Thymus (tissue), 11 donors: ENCODE measurements at regions not wholly inside any gene's neighbourhood (a gene's known extent, or its start where the extent isn't known, plus 50 kb on each side); places are given as distances from the start of the nearest gene placed in this dataset.

Experiments used
- DNase-seq, 9 donors: peaks; one replicate each; pipeline ENCODE4 v3.0.0-alpha.2; 2013; ENCODE audit warnings: low spot score in 9 of 9, low read depth in 6 of 9, missing footprints in 1 of 9
- H3K27ac ChIP-seq, 2 donors: one replicate each; pipeline ENCODE4 v1.5.1; 2013; ENCODE audit warnings: control low read depth in 1 of 2, low read depth in 1 of 2, low read length in 1 of 2, mild to moderate bottlenecking in 1 of 2, moderate library complexity in 1 of 2
- H3K27me3 ChIP-seq, 2 donors: one replicate each; pipeline ENCODE4 v1.5.1; 2013; ENCODE audit warnings: low read length in 1 of 2; ENCODE audit not compliant: control insufficient read depth in 2 of 2, insufficient read depth in 1 of 2
- H3K36me3 ChIP-seq, 2 donors: one replicate each; pipeline ENCODE4 v1.5.1; 2013; ENCODE audit warnings: low read length in 1 of 2, mild to moderate bottlenecking in 1 of 2, moderate library complexity in 1 of 2; ENCODE audit not compliant: control insufficient read depth in 2 of 2, insufficient read depth in 2 of 2
- H3K4me1 ChIP-seq, 2 donors: one replicate each; pipeline ENCODE4 v1.5.1; 2013; ENCODE audit warnings: low read length in 2 of 2; ENCODE audit not compliant: control insufficient read depth in 2 of 2, insufficient read depth in 2 of 2
- H3K4me3 ChIP-seq, 2 donors: one replicate each; pipeline ENCODE4 v1.5.1; 2013; ENCODE audit warnings: low read length in 2 of 2, control low read depth in 1 of 2, mild to moderate bottlenecking in 1 of 2
- H3K9me3 ChIP-seq, 2 donors: one replicate each; pipeline ENCODE4 v1.5.1; 2013; ENCODE audit warnings: low read length in 1 of 2, mild to moderate bottlenecking in 1 of 2; ENCODE audit not compliant: control insufficient read depth in 2 of 2, insufficient read depth in 1 of 2
- WGBS: extraction: QIAGEN DNeasy Blood & Tissue Kit; methylation state at CpG from one replicate; pipeline ENCODE4 v1.1.7; 2013; 5-methylcytosine and 5-hydroxymethylcytosine counted together
- donor health status: healthy.

- no peak overlapping the region for H3K27ac ChIP-seq
- no peak for DNase-seq
- H3K4me3 ChIP-seq = no peak overlapping the region
- WGBS = 81% methylated on average over 1 of the region's 1 CpG
- H3K36me3 ChIP-seq = no peaks in the 10 kb centered on the region
- no peaks in the 10 kb centered on the region for H3K4me1 ChIP-seq
- H3K9me3 ChIP-seq = no peaks in the 10 kb centered on the region
- no peaks in the 10 kb centered on the region for H3K27me3 ChIP-seq
These were observed 103.8 kb upstream of the HPF1 start for GRCh38 chr4:169861593-169861992.

DNA sequence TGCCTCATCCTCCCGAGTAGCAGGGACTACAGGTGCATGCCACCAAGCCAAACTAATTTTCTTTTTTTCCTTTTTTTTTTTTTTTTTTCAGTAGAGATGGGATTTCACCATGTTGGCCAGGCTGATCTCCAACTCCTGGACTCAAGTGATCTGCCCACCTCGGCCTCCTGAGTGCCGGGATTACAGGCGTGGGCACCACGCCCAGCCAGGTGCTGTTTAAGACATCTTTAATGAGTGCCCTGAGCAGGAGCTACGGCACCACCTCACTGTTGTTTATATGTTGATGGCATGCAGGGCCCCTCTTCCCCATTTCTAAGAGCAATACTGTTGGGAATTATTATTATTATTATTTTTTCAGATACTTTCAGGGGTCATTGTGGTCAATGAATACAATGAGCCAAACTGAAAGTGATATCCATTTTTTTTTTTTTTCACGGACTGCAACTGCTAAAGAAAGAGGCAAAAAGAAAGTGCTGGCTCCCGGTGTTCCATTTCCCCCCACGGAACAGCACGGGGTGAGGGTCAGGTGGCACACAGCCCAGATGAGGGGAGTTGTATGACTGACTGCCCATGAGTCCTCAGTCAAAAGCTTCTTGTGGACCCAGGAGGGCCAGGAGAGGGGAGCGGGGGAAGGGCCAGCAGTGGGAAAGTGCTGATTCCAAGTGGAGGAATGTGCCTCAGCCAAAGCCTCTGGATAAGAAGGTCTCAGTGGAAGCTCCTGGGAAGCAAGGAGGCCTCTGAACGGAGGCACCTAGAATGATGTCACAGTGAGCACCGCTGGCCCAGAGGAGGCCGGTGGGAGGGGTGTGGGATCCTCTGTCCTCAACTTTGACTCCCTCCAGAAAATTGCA lies 101.8 kb upstream of the HPF1 start:
- no peaks in the 10 kb centered on the region for H3K9me3 ChIP-seq
- DNase-seq = no peak
- no peaks in the 10 kb centered on the region for H3K27me3 ChIP-seq
- no peaks in the 10 kb centered on the region for H3K36me3 ChIP-seq
- H3K4me3 ChIP-seq = no peak overlapping the region
- no peak overlapping the region for H3K27ac ChIP-seq
- H3K4me1 ChIP-seq = no peaks in the 10 kb centered on the region
- 95% methylated on average over 14 of the region's 14 CpGs for WGBS

GRCh38 chr4:169854090-169854489 lies 96.3 kb upstream of the HPF1 start:
- no peak for DNase-seq
- no peaks in the 10 kb centered on the region for H3K27me3 ChIP-seq
- H3K4me3 ChIP-seq = no peak overlapping the region
- H3K9me3 ChIP-seq = no peaks in the 10 kb centered on the region
- H3K4me1 ChIP-seq = no peaks in the 10 kb centered on the region
- no peaks in the 10 kb centered on the region for H3K36me3 ChIP-seq
- WGBS = 57% methylated on average over 3 of the region's 3 CpGs
- H3K27ac ChIP-seq = no peak overlapping the region

- Histone ChIP-seq H3K36me3 (no peaks in the 10 kb centered on the region), H3K9me3 (no peaks in the 10 kb centered on the region), H3K4me1 (no peaks in the 10 kb centered on the region), H3K4me3 (no peak overlapping the region), H3K27me3 (no peaks in the 10 kb centered on the region), H3K27ac (no peak overlapping the region)
- no peak for DNase-seq
These were observed 94.7 kb upstream of the HPF1 start for GRCh38 chr4:169852481-169852880.

DNA sequence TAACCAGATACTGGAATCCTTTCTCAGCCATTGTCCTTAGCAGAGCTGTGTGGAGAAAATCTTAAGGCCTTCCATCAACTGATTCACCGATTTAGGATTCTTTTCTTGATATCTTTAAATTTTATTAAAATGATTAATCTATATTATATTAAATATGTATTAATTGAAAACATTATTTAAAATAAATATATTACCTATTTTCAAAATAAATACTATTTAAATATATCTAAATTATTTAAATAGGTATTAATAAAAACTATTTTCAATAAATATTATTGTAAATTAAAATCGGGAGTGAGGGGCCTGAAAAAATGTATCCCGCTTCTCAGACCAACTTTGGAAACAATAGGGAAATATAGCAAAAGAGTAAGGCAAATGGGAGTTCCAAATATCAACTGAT lies 94.0 kb upstream of the HPF1 start:
- Histone ChIP-seq H3K36me3 (no peaks in the 10 kb centered on the region), H3K9me3 (no peaks in the 10 kb centered on the region), H3K27me3 (no peaks in the 10 kb centered on the region), H3K4me3 (no peak overlapping the region), H3K4me1 (no peaks in the 10 kb centered on the region), H3K27ac (no peak overlapping the region)
- WGBS = 98% methylated on average over 3 of the region's 3 CpGs
- DNase-seq = no peak

GRCh38 chr4:169849456-169849855 lies 91.7 kb upstream of the HPF1 start:
- Histone ChIP-seq H3K9me3 (no peaks in the 10 kb centered on the region), H3K36me3 (no peaks in the 10 kb centered on the region), H3K4me3 (no peak overlapping the region), H3K27ac (no peak overlapping the region), H3K27me3 (no peaks in the 10 kb centered on the region), H3K4me1 (no peaks in the 10 kb centered on the region)
- no peak for DNase-seq
- 82% methylated on average over 2 of the region's 2 CpGs for WGBS

GRCh38 chr4:169848018-169848417 lies 90.3 kb upstream of the HPF1 start:
- Histone ChIP-seq H3K4me1 (no peaks in the 10 kb centered on the region), H3K27ac (no peak overlapping the region), H3K9me3 (no peaks in the 10 kb centered on the region), H3K27me3 (no peaks in the 10 kb centered on the region), H3K4me3 (no peak overlapping the region), H3K36me3 (no peaks in the 10 kb centered on the region)
- no peak for DNase-seq
- 71% methylated on average over 5 of the region's 5 CpGs for WGBS

DNA sequence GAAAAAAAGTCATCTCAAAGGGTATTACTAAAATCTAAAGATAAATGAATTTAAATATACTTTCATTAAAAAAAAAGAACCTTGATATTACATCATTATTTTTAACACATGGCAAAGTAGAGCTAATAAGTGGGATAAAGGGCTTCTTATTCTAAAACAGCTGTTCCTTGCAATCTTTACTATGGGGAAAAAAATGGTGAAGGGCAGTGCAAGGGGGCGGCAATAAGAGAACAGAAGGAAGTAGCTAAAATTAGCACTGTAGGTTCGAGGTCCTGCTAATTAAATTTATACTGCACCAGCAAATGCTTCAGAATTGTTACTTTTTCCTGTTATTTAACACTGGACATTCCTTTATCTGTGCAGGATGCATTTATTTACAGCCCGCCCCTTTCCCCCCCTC lies 89.4 kb upstream of the HPF1 start:
- H3K36me3 ChIP-seq = no peaks in the 10 kb centered on the region
- DNase-seq = no peak
- WGBS = 60% methylated on average over 3 of the region's 3 CpGs
- no peak overlapping the region for H3K4me3 ChIP-seq
- no peaks in the 10 kb centered on the region for H3K4me1 ChIP-seq
- no peaks in the 10 kb centered on the region for H3K9me3 ChIP-seq
- no peak overlapping the region for H3K27ac ChIP-seq
- H3K27me3 ChIP-seq = no peaks in the 10 kb centered on the region

- H3K27me3 ChIP-seq = no peaks in the 10 kb centered on the region
These were observed 88.7 kb upstream of the HPF1 start for GRCh38 chr4:169846396-169846795.

More at GRCh38 chr4:169846396-169846795, 88.7 kb upstream of the HPF1 start:
- no peaks in the 10 kb centered on the region for H3K4me1 ChIP-seq
- no peaks in the 10 kb centered on the region for H3K36me3 ChIP-seq
- H3K4me3 ChIP-seq = no peak overlapping the region
- WGBS = 91% methylated on average over 2 of the region's 2 CpGs
- no peak overlapping the region for H3K27ac ChIP-seq
- no peaks in the 10 kb centered on the region for H3K9me3 ChIP-seq
- DNase-seq = no peak
